ENCODE measurements at regions not wholly inside any gene's neighbourhood (a gene's known extent, or its start where the extent isn't known, plus 50 kb on each side); places are given as distances from the start of the nearest gene placed in this dataset.
"Not testable (repeated sequence)": the region's sequence is repeated elsewhere in the genome, so short reads cannot be mapped to it uniquely, and the experiment has no call there.

DNA sequence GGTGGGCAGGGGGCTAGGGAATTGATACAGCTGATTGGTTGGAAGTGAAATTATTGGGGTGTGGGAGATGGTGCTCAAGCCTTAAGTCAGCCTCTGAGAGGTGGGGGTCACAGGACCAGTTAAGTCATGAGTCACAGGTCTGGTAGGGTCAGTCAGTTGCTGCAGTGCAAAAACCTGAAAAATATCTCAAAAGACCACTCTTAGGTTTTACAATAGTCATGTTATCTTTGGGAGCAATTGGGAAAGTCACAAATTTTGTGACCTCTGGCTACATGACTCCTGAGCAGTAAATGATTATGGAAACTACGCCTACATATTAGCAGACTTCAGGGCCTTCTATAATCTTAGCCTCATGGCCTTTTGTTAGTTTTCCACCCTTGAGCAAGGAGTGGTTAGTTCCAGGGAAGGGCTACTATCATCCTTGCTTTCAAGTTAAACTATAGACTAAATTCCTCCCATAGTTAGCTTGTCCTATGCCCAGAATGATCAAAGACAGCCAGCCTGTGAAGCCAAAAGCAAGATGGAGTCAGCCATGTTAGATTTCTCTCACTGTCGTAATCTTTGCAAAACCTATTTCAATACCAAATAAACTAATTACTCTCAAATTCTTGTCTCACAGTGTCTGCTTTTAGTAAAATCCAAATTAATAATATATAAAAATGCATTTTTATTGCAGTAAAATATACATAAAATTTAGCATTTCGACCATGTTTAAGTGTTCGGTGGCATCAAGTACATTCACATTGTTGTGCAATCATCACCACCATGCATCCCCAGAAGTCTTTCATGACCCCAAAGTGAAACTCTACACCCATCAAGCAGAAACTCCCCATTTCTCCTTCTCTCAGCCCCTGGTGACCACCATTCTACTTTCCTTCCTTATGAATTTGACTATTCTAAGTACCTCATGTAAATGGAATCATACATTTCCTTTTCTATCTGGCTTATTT is 60.9 kb upstream of the CD2AP start:
- H3K27me3 Mint-ChIP-seq: peaks cover 18% of the 10 kb centered on the region
- CTCF ChIA-PET: interaction anchor here (3.3 kb wide), 1 partner anchor 215 kb away, joined by 13 read pairs; no protein-coding TSS in a partner anchor
- H3K4me1 Mint-ChIP-seq: peaks cover 29% of the 10 kb centered on the region
- H3K27ac Mint-ChIP-seq: no peak overlapping the region
- POLR2A ChIA-PET: interaction anchor here (4.3 kb wide), 1 partner anchor 61 kb away, joined by 50 read pairs; the partner anchor contains the start of gene CD2AP
- H3K36me3 Mint-ChIP-seq (ENCODE audit: low read depth): peaks cover 5% of the 10 kb centered on the region
- no peak for DNase-seq
- no peaks in the 10 kb centered on the region for H3K9me3 Mint-ChIP-seq
- no peak overlapping the region for H3K4me3 Mint-ChIP-seq

DNA sequence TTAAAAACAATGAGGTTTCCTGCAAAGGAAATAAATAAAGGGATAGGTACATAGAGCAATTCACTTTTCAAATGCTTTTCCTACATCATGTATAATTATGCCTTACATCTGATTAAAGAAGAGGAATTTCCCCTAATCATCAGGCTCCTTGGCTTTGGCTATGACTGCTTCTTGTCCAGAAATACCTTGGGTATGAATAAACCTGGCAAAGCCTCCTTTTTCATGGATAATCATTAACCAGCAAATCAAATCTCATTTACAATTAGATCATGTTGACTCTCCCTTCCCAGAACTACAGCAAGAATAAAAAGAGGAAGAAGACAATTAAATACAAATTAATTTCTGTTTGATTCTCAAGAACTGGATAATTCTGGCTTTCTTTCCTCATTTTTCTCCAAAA is 58.0 kb upstream of the CD2AP start:
- H3K4me1 Mint-ChIP-seq: peaks cover 20% of the 10 kb centered on the region
- H3K27me3 Mint-ChIP-seq: peaks cover 23% of the 10 kb centered on the region
- peaks cover 5% of the 10 kb centered on the region for H3K36me3 Mint-ChIP-seq (ENCODE audit: low read depth)
- ChIA-PET CTCF (interaction anchor here (0.9 to 1.3 kb wide), 2 partner anchors 58 to 211 kb away, joined by 3 to 4 read pairs; partner anchors contain the start of gene CD2AP), POLR2A (interaction anchor here (1.5 kb wide), 1 partner anchor 57 kb away, joined by 4 read pairs; the partner anchor contains the start of gene CD2AP)
- no peak overlapping the region for H3K27ac Mint-ChIP-seq
- H3K4me3 Mint-ChIP-seq: no peak overlapping the region
- no peak for DNase-seq
- H3K9me3 Mint-ChIP-seq: no peaks in the 10 kb centered on the region

DNA sequence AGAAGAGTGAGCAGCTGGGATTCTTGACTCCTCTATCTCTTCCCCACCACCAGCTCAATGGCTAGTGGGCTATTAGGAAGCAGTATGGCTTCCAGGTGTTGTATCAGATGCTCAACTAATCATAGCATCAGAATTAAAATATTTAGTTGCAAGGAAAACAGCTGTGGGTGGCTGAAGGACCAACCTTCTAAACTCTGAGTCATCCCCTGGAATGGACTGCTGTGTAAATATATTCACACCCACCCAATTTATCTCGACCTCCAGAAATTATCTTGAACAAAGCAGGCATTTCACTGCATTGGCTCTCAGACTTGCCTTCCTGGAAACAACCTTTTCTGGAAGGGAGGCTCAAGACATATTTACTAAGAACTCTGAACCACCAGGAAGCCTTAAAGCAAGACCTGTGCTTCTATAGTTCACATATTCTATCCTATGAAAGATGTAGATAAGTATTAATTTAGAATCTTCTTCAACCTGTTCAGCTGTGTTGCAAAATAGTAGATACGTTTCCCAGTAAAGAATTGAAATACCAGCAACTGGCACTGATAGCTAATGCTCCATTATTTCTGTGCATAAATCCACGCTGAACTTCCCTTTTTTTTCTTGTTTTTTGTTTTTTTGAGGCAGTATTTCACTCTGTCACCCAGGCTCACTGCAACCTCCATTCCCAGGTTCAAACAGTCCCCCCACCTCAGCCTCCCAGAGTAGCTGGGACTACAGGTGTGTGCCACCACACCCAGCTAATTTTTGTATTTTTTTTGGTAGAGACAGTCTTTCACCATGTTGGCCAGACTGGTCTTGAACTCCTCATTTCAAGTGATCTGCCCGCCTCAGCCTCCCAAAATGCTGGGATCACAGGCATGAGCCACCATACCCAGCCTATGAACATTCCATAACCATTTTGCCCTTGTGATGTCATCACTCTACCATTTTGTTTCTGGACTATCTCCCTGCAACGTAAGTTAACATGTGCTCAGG is 56.9 kb upstream of the CD2AP start:
- H3K9me3 Mint-ChIP-seq: peaks cover 1% of the 10 kb centered on the region
- no peak for DNase-seq
- CTCF ChIA-PET: no interaction called here
- H3K27ac Mint-ChIP-seq: no peak overlapping the region
- peaks cover 5% of the 10 kb centered on the region for H3K36me3 Mint-ChIP-seq (ENCODE audit: low read depth)
- peaks cover 13% of the 10 kb centered on the region for H3K4me1 Mint-ChIP-seq
- peaks cover 23% of the 10 kb centered on the region for H3K27me3 Mint-ChIP-seq
- no peak overlapping the region for H3K4me3 Mint-ChIP-seq
- POLR2A ChIA-PET: interaction anchor here (1.5 kb wide), 1 partner anchor 56 kb away, joined by 4 read pairs; the partner anchor contains the start of gene CD2AP

DNA sequence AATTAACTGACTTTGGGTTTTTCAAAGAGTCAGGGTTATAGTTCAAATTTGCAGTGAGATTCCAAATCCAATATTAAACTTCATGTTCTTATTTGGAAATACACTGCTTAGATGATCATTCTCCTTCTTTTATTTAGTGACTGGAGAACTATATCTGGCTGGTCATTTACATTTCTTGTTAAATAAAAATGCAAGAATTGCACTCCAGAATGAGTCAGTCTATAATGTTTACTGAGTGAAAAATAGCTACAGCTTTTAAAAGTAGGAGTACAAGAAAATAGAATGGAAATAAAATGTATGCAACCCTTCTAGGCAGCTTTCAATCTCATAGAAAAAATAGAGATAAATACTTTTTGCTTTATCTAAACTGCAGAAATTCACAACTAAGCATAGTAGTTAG is 54.5 kb upstream of the CD2AP start:
- H3K27ac Mint-ChIP-seq: no peak overlapping the region
- no peak for DNase-seq
- H3K36me3 Mint-ChIP-seq (ENCODE audit: low read depth): peaks cover 5% of the 10 kb centered on the region
- peaks cover 13% of the 10 kb centered on the region for H3K4me1 Mint-ChIP-seq
- H3K9me3 Mint-ChIP-seq: peaks cover 9% of the 10 kb centered on the region
- peaks cover 18% of the 10 kb centered on the region for H3K27me3 Mint-ChIP-seq
- ChIA-PET POLR2A (no interaction called here), CTCF (interaction anchor here (1.1 kb wide), 1 partner anchor 10 kb away, joined by 3 read pairs; no protein-coding TSS in a partner anchor)
- H3K4me3 Mint-ChIP-seq: no peak overlapping the region

DNA sequence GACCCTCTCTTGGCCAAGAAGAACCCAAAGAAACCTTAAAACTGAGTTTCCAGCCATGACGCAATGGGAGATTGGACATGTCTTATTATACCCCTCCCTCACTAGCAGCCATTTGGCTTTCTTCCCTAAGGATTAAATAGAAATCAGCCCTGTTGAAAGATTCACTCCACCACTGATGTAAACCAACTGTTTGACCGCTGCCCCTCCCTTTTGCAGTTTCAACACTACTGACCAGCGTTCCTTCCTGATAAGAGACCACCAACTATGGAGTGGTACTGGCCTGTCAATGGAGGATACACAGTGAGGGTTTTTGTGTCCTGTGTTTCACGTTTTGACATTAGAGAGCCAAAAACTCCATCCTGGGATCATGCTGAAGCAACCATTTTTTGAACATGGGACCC is 53.2 kb upstream of the CD2AP start:
- POLR2A ChIA-PET: interaction anchor here (1.2 kb wide), 1 partner anchor 9 kb away, joined by 3 read pairs; no protein-coding TSS in a partner anchor
- Mint-ChIP-seq H3K27me3 (peaks cover 12% of the 10 kb centered on the region), H3K4me1 (peaks cover 13% of the 10 kb centered on the region), H3K36me3 (ENCODE audit: low read depth) (peaks cover 7% of the 10 kb centered on the region), H3K9me3 (peaks cover 15% of the 10 kb centered on the region), H3K4me3 (no peak overlapping the region), H3K27ac (no peak overlapping the region)
- DNase-seq: no peak
- CTCF ChIA-PET: no interaction called here

DNA sequence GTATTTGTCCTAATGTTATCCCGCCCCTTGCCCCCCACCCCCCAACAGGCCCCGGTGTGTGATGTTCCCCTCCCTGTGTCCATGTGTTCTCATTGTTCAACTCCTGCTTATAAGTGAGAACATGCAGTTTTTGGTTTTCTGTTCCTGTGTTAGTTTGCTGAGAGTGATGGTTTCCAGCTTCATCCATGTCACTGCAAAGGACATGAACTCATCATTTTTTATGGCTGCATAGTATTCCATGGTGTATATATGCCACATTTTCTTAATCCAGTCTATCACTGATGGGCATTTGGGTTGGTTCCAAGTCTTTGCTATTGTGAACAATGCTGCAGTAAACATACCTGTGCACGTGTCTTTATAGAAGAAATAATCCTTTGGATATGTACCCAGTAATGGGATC is 51.9 kb upstream of the CD2AP start:
- H3K27ac Mint-ChIP-seq, POLR2A ChIA-PET, DNase-seq, CTCF ChIA-PET, H3K4me3 Mint-ChIP-seq, H3K27me3 Mint-ChIP-seq, H3K4me1 Mint-ChIP-seq: not testable (repeated sequence)
- peaks cover 25% of the 10 kb centered on the region for H3K9me3 Mint-ChIP-seq
- peaks cover 10% of the 10 kb centered on the region for H3K36me3 Mint-ChIP-seq (ENCODE audit: low read depth)

DNA sequence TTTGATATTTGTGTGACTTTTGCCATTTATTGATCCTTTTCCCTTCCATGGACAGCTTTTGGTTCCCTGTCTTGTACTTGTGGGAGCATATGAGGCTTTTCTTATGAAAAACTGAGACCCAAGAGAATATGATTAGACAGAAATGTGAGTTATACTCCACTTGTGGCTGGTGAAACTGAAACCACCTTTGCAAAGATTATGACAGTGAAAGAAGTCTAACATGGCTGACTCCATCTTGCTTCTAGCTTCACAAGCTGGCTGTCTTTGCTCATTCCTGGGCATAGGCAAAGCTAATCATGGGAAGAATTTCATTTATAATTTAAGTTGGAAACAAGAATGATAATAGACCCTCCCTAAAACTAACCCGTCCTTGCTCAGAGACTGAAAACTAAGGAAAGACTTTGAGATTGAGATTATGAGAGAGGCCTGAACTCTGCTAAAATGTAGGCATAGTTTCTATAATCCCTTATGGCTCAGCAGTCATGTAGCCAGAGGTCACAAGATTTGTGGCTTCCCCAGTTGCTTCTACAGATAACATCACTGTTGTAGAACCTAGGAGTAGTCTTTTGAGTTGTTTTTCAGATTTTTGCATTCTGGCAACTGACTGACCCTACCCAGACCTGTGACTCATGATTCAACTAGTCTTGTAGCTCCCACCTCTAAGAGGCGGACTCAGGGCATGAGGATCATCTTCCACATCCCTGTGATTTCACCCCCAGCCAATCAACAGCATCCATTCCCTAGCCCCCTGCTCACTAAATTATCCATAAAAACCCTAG is 50.9 kb upstream of the CD2AP start:
- Mint-ChIP-seq H3K4me1 (peaks cover 4% of the 10 kb centered on the region), H3K4me3 (no peak overlapping the region), H3K36me3 (ENCODE audit: low read depth) (peaks cover 10% of the 10 kb centered on the region), H3K27ac (no peak overlapping the region), H3K27me3 (peaks cover 10% of the 10 kb centered on the region), H3K9me3 (peaks cover 31% of the 10 kb centered on the region)
- ChIA-PET POLR2A (no interaction called here), CTCF (no interaction called here)
- DNase-seq: no peak

DNA sequence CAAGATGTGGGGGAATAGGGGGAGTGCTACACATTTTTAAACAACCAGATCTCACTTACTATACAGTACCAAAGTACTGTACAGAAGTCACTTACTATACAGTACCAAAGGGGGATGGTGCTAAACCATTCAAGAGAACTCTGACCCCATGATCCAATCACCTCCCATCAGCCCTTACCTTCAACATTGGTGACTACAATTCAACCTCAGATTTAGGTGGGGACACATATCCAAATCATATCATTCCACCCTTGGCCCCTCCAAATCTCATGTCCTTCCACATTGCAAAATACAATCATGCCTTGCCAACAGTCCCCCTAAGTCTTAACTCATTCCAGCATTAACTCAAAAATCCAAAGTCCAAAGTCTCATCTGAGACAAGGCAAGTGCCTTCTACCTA is 49.9 kb upstream of the CD2AP start:
- H3K4me1 Mint-ChIP-seq: peaks cover 4% of the 10 kb centered on the region
- no peak overlapping the region for H3K4me3 Mint-ChIP-seq
- H3K36me3 Mint-ChIP-seq (ENCODE audit: low read depth): peaks cover 10% of the 10 kb centered on the region
- CTCF ChIA-PET: no interaction called here
- H3K9me3 Mint-ChIP-seq: peaks cover 31% of the 10 kb centered on the region
- H3K27ac Mint-ChIP-seq: no peak overlapping the region
- DNase-seq: no peak
- peaks cover 4% of the 10 kb centered on the region for H3K27me3 Mint-ChIP-seq
- POLR2A ChIA-PET: no interaction called here
